ENCODE measurements at regions not wholly inside any gene's neighbourhood (a gene's known extent, or its start where the extent isn't known, plus 50 kb on each side); places are given as distances from the start of the nearest gene placed in this dataset.

GRCh38 chr1:48105165-48105564 is 108.0 kb upstream of the TRABD2B start:
- TF ChIP-seq CTCF (conservative IDR thresholded peaks at IDR 0.05; ENCODE audit: low read depth in 2 of 2) (peak; percentile 42 to 57), ZNF331 (CRISPR knock-in tag; IDR thresholded peaks at IDR 0.05; ENCODE audit: low read depth) (no peak), POLR2AphosphoS5 (IDR thresholded peaks at IDR 0.05; ENCODE audit: low read depth) (no peak), REST (IDR thresholded peaks at IDR 0.05; ENCODE audit: unreplicated experiment) (no peak), CREB1 (CRISPR knock-in tag; IDR thresholded peaks at IDR 0.05; ENCODE audit: low read depth) (no peak), EZH2phosphoT487 (IDR thresholded peaks at IDR 0.05; ENCODE audit: unreplicated experiment) (no peak), STAT1 (IDR thresholded peaks at IDR 0.05; ENCODE audit: unreplicated experiment) (no peak), EZH2 (IDR thresholded peaks at IDR 0.05; ENCODE audit: low read depth, unreplicated experiment) (no peak), ZNF114 (CRISPR knock-in tag; IDR thresholded peaks at IDR 0.05) (no peak), NANOG (IDR thresholded peaks at IDR 0.05; ENCODE audit: borderline replicate concordance) (no peak), ETS1 (IDR thresholded peaks at IDR 0.05) (no peak), ZNF462 (CRISPR knock-in tag; IDR thresholded peaks at IDR 0.05) (no peak)
